ENCODE measurements at regions not wholly inside any gene's neighbourhood (a gene's known extent, or its start where the extent isn't known, plus 50 kb on each side); places are given as distances from the start of the nearest gene placed in this dataset.

- TF ChIP-seq CTCF (IDR thresholded peaks at IDR 0.05) (peak; percentile 85), ZFX (IDR thresholded peaks at IDR 0.05; ENCODE audit: borderline replicate concordance) (no peak)
Observed at GRCh38 chr18:51278045-51278649, 80.7 kb upstream of the MEX3C start.

Measured in 22Rv1 (cell line).